K562 (cell line): ENCODE measurements at regions not wholly inside any gene's neighbourhood (a gene's known extent, or its start where the extent isn't known, plus 50 kb on each side); places are given as distances from the start of the nearest gene placed in this dataset.

ENCODE experiments used
- ATAC-seq: fragments of 200-7000 bp; cut with Tn5 transposase; 3 replicates; pipeline ENCODE4 v1.9.1; 2020; ENCODE audit warnings: moderate library complexity
- BruUV-seq: library from RNA; stranded (reverse); fragments of 400-500 nt; replicated peaks from 2 replicates; lab custom pipeline; 2021; lab: Mats Ljungman, UMichigan
- CTCF ChIA-PET: fragments of 300-600 bp; formaldehyde crosslinking; extraction: SDS; loops from one replicate; lab custom pipeline; 2021; ENCODE audit warnings: low intra/inter-chr PET ratio; lab: Yijun Ruan, JAX
- POLR2A ChIA-PET: fragments of 300-600, 350-650 bp; sonication (Branson Sonifier 250); formaldehyde crosslinking; extraction: SDS; loops from one replicate; lab custom pipeline; 2021; ENCODE audit warnings: antibody characterized with exemption, inconsistent platforms; lab: Yijun Ruan, JAX
- DNase-seq, 4 experiments: peaks; one replicate each; pipeline versions ENCODE4 v3.0.0 to v3.0.0-alpha.2; 2011 to 2018; ENCODE audit warnings: low spot score in 3 of 4, mixed read lengths in 3 of 4; ENCODE audit errors: extremely low read depth in 1 of 4
- FAIRE-seq: peaks from 2 replicates; lab custom pipeline; 2011; peaks lifted over from hg19 to GRCh38; lab: Jason Lieb, UNC
- H2AFZ ChIP-seq: 2 replicates; pipeline ENCODE4 v1.6.0; 2011; ENCODE audit warnings: low read depth, low read length, control low read depth, inconsistent platforms
- H3K27ac ChIP-seq: fragments of 200-600 bp; 3 replicates; pipeline ENCODE4 v1.8.0; 2011; ENCODE audit warnings: low read depth, mild to moderate bottlenecking, control low read depth, inconsistent platforms, low read length, moderate library complexity, mixed read lengths; ENCODE audit errors: extremely low read depth
- H3K27me3 ChIP-seq, 2 experiments: fragments of 300-600 bp in 1 of 2; 2 replicates in 1 of 2; 3 replicates in 1 of 2; pipeline versions ENCODE4 v1.6.0 to v1.8.0; 2011; ENCODE audit warnings: inconsistent platforms in 2 of 2, low read length in 2 of 2, mild to moderate bottlenecking in 1 of 2, mixed read lengths in 1 of 2, moderate library complexity in 1 of 2; ENCODE audit not compliant: control insufficient read depth in 2 of 2, insufficient read depth in 2 of 2
- H3K36me3 ChIP-seq: fragments of 300-600 bp; 3 replicates; pipeline ENCODE4 v1.8.0; 2011; ENCODE audit warnings: mild to moderate bottlenecking, low read length, inconsistent platforms; ENCODE audit not compliant: control insufficient read depth, insufficient read depth
- H3K4me1 ChIP-seq, 2 experiments: fragments of 200-600 bp in 1 of 2; replicated peaks in 1 of 2; 2 replicates in 1 of 2; 3 replicates in 1 of 2; pipeline versions ENCODE4 v1.5.1 to v1.8.0; 2011; ENCODE audit warnings: inconsistent platforms in 2 of 2, low read length in 2 of 2, mild to moderate bottlenecking in 1 of 2, mixed read lengths in 1 of 2, moderate library complexity in 1 of 2; ENCODE audit not compliant: control insufficient read depth in 2 of 2, insufficient read depth in 2 of 2
- H3K4me2 ChIP-seq: 2 replicates; pipeline ENCODE4 v1.6.1; 2011; ENCODE audit warnings: low read length, control low read depth, inconsistent platforms, mixed read lengths; ENCODE audit not compliant: insufficient read depth
- H3K4me3 ChIP-seq: fragments of 200-600 bp; sonication (generic), shearing (Covaris generic); 2 replicates; pipeline ENCODE4 v1.5.1; 2016; ENCODE audit warnings: control low read depth, inconsistent platforms
- H3K79me2 ChIP-seq: fragments of 200-600 bp; 3 replicates; pipeline ENCODE4 v1.8.0; 2011; ENCODE audit warnings: low read length, inconsistent platforms; ENCODE audit not compliant: control insufficient read depth, insufficient read depth
- H3K9ac ChIP-seq, 2 experiments: 2 replicates each; pipeline versions ENCODE4 v1.6.0 to v1.6.1; 2011; ENCODE audit warnings: low read depth in 2 of 2, low read length in 2 of 2, control low read depth in 1 of 2, inconsistent platforms in 1 of 2, mild to moderate bottlenecking in 1 of 2, mixed read lengths in 1 of 2; ENCODE audit not compliant: insufficient read depth in 1 of 2
- H3K9me1 ChIP-seq: one replicate; pipeline ENCODE4 v1.6.0; 2011; ENCODE audit warnings: inconsistent platforms, mild to moderate bottlenecking, low read length, moderate library complexity; ENCODE audit not compliant: control insufficient read depth, insufficient read depth
- H3K9me3 ChIP-seq: replicated peaks from 2 replicates; pipeline ENCODE4 v1.5.1; 2011; ENCODE audit warnings: low read depth, low read length, inconsistent platforms; ENCODE audit not compliant: control insufficient read depth, insufficient read depth
- H4K20me1 ChIP-seq: replicated peaks from 2 replicates; pipeline ENCODE4 v1.6.1; 2011; ENCODE audit warnings: low read length, inconsistent platforms, mixed read lengths; ENCODE audit not compliant: control insufficient read depth, insufficient read depth
- HDAC2 ChIP-seq: fragments of 450-650 bp; IDR thresholded peaks from 2 replicates; pipeline ENCODE4 v1.6.1; 2016; ENCODE audit warnings: mild to moderate bottlenecking
- SIN3A ChIP-seq, 2 experiments: fragments of 150-350 bp in 1 of 2; IDR thresholded peaks; 2 replicates each; pipeline ENCODE4 v1.6.1; 2011 to 2016; ENCODE audit warnings: borderline replicate concordance in 2 of 2, low read depth in 2 of 2, low read length in 2 of 2, mild to moderate bottlenecking in 2 of 2, moderate library complexity in 2 of 2; ENCODE audit not compliant: control insufficient read depth in 1 of 2
- SMARCE1 ChIP-seq: fragments of 450-650 bp; IDR thresholded peaks from 2 replicates; pipeline ENCODE4 v1.7.1; 2016; ENCODE audit warnings: mild to moderate bottlenecking
- ZFP30 ChIP-seq: fragments of 250-450 bp; sonication (Bioruptor Pico); IDR thresholded peaks from 2 replicates; pipeline ENCODE4 v1.8.0; 2022; ENCODE audit warnings: moderate library complexity, mild to moderate bottlenecking, inconsistent platforms, borderline replicate concordance
- WGBS: fragments of 100-300 bp; shearing (Covaris generic); methylation state at CpG from one replicate; pipeline ENCODE4 v1.1.6; 2016; ENCODE audit warnings: low coverage, mixed read lengths; ENCODE audit not compliant: insufficient coverage; ENCODE audit errors: missing lambda C conversion rate; 5-methylcytosine and 5-hydroxymethylcytosine counted together
- in situ Hi-C: fragments of 300-500 bp; cut with MboI; formaldehyde crosslinking; loops from 4 replicates; pipeline ENCODE4 v1.15.0; 2018; ENCODE audit warnings: inconsistent platforms, mixed read lengths
- intact Hi-C: fragments of 100-400 bp; cut with micrococcal nuclease; formaldehyde crosslinking; loops from 2 replicates; pipeline ENCODE4 v1.14.2; 2022
- TF ChIP-seq, protein P1 (sequence below): fragments of 450-650 bp; formaldehyde crosslinking; IDR thresholded peaks from 2 replicates; pipeline ENCODE4 v1.4.0; 2022; ENCODE audit warnings: missing genetic modification characterization

DNA sequence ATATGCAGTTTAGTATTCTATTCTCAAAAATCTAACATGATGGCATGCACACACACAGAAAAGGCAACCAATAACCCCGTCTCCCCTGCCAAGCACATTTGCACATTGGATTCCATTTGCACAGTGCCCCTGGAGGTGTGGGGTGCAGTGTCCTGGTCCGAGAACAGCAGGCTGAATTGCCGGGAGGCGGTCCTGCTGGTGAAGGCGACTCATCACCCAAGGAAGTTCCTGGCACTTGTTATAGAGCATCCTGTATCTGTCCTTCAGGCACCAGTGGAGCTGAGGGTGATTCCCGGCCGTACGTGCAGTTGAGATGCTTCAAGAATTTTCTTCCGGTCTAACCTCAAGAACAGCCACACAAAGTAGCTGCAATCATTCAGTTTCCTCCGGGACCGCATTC lies 73.0 kb upstream of the RAB12 start:
- ChIA-PET POLR2A (interaction anchor here (0.6 to 0.7 kb wide), 3 partner anchors 11 to 350 kb away, joined by 3 read pairs; no protein-coding TSS in a partner anchor), CTCF (no interaction called here)
- no peaks in the 10 kb centered on the region for H3K4me1 ChIP-seq
- intact Hi-C loops: no loop called here
- no peak overlapping the region for H3K9ac ChIP-seq
- TF ChIP-seq SMARCE1: no peak
- no peak for TF ChIP-seq HDAC2
- TF ChIP-seq ZFP30 (CRISPR knock-in tag): no peak
- no peak for TF ChIP-seq SIN3A (IDR thresholded peaks at IDR 0.05; ENCODE audit: borderline replicate concordance in 2 of 2, control insufficient read depth in 1 of 2, low read depth in 2 of 2, low read length in 2 of 2)
- TF ChIP-seq, protein P1, sequence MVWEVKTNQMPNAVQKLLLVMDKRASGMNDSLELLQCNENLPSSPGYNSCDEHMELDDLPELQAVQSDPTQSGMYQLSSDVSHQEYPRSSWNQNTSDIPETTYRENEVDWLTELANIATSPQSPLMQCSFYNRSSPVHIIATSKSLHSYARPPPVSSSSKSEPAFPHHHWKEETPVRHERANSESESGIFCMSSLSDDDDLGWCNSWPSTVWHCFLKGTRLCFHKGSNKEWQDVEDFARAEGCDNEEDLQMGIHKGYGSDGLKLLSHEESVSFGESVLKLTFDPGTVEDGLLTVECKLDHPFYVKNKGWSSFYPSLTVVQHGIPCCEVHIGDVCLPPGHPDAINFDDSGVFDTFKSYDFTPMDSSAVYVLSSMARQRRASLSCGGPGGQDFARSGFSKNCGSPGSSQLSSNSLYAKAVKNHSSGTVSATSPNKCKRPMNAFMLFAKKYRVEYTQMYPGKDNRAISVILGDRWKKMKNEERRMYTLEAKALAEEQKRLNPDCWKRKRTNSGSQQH: no peak
- H3K27ac ChIP-seq: no peak overlapping the region
- FAIRE-seq: no peak
- no peaks in the 10 kb centered on the region for H4K20me1 ChIP-seq
- WGBS: 4% methylated on average over 11 of the region's 11 CpGs
- H2AFZ ChIP-seq: no peak overlapping the region
- no peaks in the 10 kb centered on the region for H3K9me3 ChIP-seq
- DNase-seq: no peak
- no peak overlapping the region for H3K4me2 ChIP-seq
- no peak overlapping the region for H3K4me3 ChIP-seq
- peaks cover 21 to 28% of the 10 kb centered on the region in 2 experiments for H3K27me3 ChIP-seq
- BruUV-seq: no TSS peak
- H3K36me3 ChIP-seq: no peaks in the 10 kb centered on the region
- in situ Hi-C loops: no loop called here
- ATAC-seq: peak; percentile 58
- H3K79me2 ChIP-seq: no peaks in the 10 kb centered on the region
- no peaks in the 10 kb centered on the region for H3K9me1 ChIP-seq
